Activated CD8-positive, alpha-beta memory T cell treated with anti-CD3 and anti-CD28 coated beads for 4 hours (primary cell): ENCODE measurements at regions not wholly inside any gene's neighbourhood (a gene's known extent, or its start where the extent isn't known, plus 50 kb on each side); places are given as distances from the start of the nearest gene placed in this dataset.

Source experiments
- DNase-seq, 2 donors: peaks; one replicate each; pipeline ENCODE4 v3.0.0-alpha.2; 2020; ENCODE audit warnings: low read depth in 2 of 2

GRCh38 chr10:83656924-83657323 is 482.4 kb upstream of the GHITM start:
- DNase-seq: no peak

DNA sequence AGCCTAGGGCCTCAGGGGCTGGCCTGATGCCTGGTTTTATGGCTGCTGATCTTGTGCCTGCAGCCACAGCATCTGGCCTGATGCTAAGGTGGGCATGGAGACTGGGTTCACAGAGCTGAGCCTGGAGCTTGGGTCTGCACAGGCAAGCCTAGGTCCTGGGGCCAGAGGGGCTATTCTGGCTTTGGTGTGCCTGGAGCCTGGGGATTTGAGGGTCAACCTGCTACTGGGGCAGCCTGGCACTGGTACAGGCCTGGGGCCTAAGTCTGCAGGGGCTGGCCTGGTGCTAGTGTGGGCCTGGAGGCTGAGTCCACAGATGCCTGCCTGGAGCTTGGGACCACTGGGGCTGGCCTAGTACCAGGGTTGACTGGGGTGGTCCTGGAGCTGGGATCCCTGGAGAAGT is 481.8 kb upstream of the GHITM start:
- DNase-seq: no peak

DNA sequence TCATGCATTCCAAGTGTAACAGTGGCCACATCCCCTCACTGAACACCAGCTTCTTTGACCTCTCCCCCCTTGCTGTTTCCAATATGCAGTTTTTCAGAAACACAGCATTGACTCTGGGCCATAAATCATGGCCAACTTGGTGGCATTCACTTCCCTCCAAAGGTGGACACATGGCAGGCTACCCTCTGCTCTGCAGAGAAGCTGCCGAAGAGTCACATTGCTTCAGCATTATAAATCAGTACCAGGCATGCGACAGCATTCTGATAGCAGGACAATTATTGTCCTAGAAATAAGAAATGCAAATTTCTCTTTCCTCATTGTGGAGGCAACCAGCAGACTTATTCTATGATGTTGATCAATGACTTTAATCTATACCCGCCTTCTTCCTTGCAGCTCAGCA is 475.4 kb upstream of the GHITM start:
- DNase-seq: no peak

DNA sequence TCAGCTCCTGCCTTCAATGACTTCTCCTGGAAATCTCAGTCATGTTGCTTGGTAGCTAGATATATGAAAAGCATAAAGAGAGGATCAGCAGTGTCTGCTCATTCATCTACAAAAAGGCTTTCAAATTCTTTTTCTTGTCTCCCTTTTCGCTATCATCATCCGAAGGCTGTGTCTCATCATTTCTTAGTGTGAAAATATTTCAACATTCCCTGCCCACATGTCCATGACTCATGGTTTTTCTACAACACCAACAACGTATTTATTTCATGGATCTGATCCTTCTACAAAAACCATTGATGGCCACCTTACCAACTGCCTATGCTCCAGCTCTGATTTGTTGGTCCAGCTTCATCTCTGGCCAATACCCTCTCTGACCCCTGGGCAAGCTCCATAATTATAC is 472.5 kb upstream of the GHITM start:
- no peak for DNase-seq

- no peak for DNase-seq
Measured at GRCh38 chr10:83667594-83667993, 471.7 kb upstream of the GHITM start.

DNA sequence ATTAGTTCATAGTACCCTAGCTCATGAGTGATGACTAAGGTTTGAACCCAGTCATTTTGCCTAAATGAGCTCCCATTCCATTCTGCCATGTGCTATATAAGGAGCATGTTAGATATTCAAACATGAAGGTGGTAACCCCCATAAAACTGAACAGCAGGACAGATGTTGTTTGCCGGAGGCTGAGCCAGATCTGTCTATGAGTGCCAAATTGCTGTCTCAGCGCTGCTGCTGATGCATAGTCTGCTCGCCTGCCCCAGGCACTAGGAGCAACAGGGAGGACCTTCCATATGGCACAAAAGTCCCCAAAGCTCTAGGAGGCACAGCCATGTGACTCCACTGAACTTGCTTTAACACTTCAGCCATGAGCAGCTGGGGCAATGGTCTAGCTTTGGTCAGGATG is 466.0 kb upstream of the GHITM start:
- no peak for DNase-seq

DNA sequence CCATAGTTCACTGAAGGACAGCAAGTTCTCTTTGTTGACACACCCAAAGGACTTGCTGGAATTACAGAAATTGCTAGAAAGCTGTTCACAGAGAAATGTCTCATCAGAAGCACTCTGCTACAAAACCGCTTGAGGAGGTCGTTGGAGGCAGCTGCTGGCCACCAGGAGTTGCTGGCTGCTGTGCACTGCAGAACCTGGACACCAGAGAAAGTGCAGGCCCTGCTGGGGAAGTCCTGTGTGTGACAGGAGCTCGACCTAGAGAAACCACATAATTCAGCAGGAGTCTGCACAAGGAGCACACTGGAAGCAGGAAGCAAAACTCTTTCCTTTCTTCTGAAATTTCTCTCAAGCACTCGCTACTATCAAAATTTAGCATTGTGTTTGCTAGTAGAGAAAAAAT is 461.5 kb upstream of the GHITM start:
- no peak for DNase-seq

GRCh38 chr10:83678850-83679249 is 460.5 kb upstream of the GHITM start:
- no peak for DNase-seq

DNA sequence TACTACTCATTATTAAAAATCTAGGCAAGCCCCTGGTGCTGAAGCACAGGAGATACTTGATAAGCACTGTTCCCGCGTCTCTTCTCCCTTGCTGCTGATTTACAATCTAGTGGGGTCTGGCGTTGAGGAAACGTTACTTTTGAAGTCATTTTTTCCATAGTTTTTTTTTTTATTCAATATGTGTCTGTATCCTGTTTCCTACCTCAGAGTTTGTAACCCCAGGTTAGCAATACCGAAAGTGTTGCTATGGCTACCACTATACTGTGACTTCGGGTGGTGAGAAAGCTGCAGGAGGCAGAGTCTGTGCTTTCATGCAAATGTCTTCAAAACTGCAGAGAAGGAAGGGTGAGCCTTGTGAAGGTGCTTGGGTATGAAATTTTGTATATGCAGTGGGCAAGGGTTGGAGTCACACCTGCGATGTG is 458.8 kb upstream of the GHITM start:
- DNase-seq: no peak

DNA sequence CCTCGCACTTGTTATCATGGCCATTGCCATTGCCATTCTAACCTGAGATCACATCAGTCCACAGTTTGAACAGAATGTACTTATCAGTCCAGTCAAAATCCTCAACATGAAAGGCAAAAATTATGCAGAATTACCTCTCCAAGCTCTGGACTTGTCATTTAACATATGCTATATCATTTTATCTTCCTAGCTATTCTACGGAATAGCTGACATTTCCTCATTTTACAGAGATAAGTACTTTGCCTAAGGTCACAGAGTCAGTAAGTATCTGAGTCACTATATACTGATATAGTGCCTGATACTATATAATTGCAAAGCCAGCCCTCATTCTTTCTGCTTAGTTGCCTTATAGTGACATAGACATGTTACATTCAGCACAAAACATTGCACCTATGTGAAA is 456.9 kb upstream of the GHITM start:
- DNase-seq: no peak

- DNase-seq: no peak
Measured at GRCh38 chr10:83685458-83685857, 453.9 kb upstream of the GHITM start.

DNA sequence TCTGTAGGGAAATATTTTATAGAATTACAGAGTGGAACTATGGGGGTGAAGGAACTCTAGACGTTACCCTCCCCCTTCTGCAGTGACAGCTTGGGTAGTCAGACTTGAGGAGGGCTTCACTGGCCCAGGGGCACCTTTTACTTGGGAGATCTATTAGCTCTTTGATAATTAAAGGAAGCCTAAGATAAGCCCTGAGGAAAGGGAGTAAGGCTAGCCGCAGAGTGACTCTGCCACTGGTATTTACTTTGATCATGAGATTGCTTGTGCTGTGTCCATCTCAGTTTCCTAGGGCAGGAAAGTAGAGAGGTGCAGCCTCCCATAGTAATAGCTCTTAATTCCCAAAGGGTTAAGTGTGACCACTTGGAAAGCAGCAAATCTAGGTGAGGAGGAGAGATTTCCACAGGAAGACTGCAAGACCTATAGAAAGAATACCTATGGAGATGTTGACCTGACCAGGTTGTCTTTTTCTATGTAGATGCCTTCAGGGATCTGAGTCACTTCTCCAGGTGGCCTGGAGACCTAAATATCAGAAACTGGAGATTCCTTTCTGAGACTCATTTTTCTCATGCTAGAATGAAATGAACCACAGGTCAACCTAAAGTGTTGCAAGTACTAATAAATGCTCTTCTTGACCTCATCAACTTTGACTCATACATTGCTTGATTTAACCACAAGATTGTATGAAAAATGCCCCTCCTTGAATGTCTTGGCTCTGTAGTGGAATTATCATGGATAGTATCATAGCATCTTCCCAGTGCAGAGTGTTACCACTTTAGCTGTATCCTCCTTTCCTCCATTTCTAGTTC is 447.3 kb upstream of the GHITM start:
- DNase-seq: no peak

GRCh38 chr10:83698899-83699298 is 440.4 kb upstream of the GHITM start:
- DNase-seq: no peak

DNA sequence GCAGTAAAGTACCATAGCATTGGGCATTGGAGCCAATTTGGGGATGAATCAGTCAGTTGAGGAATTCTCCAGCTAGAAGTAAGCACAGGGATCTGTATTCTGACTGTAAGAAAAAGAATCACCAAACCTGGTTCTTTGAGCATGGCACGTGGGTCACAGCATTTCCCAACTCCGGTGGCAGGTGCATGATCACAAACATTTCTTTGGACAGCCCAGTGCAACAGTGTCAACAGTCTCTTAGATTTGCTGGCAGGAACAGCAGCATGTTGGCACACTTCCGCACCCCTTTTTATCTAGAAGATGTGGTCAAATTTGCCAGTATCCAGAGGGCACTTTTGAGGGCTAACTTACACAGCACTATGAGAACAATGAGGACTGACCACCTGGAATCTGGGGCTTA is 437.5 kb upstream of the GHITM start:
- DNase-seq: no peak

DNA sequence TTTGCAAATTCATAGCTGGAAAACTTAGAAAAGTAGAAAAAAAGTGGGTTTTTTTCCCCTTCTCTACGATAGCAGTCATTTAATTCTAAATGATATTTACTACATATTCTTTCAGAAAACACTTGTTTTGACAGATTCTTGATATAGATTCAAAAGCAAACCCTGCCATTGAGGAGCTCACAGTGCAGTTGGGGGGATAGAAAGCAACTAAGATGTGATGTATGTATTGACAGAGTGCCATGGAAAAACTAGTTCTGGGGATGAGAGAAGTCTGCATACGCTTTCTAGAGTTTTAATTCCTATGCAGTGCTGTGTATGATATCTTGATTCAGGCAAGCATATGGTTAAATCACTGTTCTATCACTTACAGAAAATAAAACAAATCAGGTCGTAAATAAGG is 436.6 kb upstream of the GHITM start:
- DNase-seq: no peak

DNA sequence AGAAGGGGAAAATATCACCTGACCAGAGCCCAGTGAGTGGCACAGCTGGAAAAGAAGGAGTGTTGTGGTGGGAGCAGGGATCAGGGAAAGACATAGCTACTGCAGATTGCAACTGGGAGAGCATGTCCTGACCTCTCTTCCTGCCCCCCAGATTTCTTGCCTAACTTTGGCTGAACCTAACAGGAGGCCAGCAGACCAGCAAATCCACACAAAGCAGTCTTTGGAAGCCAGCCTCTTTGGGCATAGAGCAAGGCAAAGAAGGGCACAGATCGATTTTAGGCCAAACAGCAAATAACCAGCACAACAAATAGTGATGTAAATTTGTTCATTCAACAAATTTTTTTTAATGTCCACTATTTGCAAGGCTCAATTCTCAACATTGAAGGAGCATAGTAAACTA is 433.2 kb upstream of the GHITM start:
- no peak for DNase-seq

GRCh38 chr10:83706952-83707582 is 432.2 kb upstream of the GHITM start:
- DNase-seq: no peak

DNA sequence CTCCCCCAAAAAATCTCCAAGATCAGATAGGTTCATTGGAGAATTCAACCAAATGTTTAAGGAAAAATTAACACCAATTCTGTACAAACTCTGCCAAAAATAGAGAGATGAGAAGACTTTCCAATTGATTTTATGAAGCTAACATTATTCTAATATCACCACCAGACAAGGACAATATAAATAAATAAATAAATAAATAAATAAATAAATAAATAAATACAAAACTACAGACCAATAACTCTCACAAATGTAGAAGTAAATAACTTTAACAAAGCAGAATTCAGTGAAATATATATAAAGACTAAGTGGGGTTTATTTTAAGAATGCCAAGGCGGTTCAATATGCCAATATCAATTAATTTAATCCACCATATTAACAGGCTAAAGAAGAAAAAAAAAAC is 425.9 kb upstream of the GHITM start:
- DNase-seq: no peak

GRCh38 chr10:83723080-83723479 is 416.2 kb upstream of the GHITM start:
- no peak for DNase-seq

- DNase-seq: no peak
Measured at GRCh38 chr10:83724471-83725241, 414.7 kb upstream of the GHITM start.

GRCh38 chr10:83725567-83725966 is 413.7 kb upstream of the GHITM start:
- no peak for DNase-seq

GRCh38 chr10:83734278-83734677 is 405.0 kb upstream of the GHITM start:
- DNase-seq: no peak

- no peak for DNase-seq
Measured at GRCh38 chr10:83736008-83736407, 403.3 kb upstream of the GHITM start.
